HL-60 (cell line): ENCODE measurements at regions not wholly inside any gene's neighbourhood (a gene's known extent, or its start where the extent isn't known, plus 50 kb on each side); places are given as distances from the start of the nearest gene placed in this dataset.

Experiments
- DNase-seq, 2 experiments: peaks; one replicate each; pipeline ENCODE4 v3.0.0-alpha.2; 2010 to 2020; ENCODE audit warnings: low read depth in 1 of 2, low spot score in 1 of 2
- H3K27ac ChIP-seq: fragments of 250-450 bp; sonication (Bioruptor Pico); replicated peaks from 2 replicates; pipeline ENCODE4 v1.5.1; 2020; ENCODE audit warnings: mild to moderate bottlenecking, moderate library complexity
- H3K27me3 ChIP-seq: fragments of 250-450 bp; sonication (Bioruptor Pico); 2 replicates; pipeline ENCODE4 v1.5.1; 2021; ENCODE audit warnings: mild to moderate bottlenecking, moderate library complexity; ENCODE audit not compliant: insufficient read depth, poor library complexity, severe bottlenecking
- H3K4me3 ChIP-seq: replicated peaks from 2 replicates; pipeline ENCODE4 v1.5.1; 2011; ENCODE audit warnings: mild to moderate bottlenecking, control low read depth, low read length; ENCODE audit not compliant: insufficient read depth
- CTCF ChIP-seq: IDR thresholded peaks from one replicate; pipeline ENCODE4 v1.5.1; 2011; ENCODE audit warnings: low read length, control low read depth, inconsistent platforms; ENCODE audit not compliant: insufficient read depth
- GABPA ChIP-seq: IDR thresholded peaks from 2 replicates; pipeline ENCODE4 v1.6.1; 2012; ENCODE audit warnings: low read depth
- POLR2AphosphoS5 ChIP-seq: IDR thresholded peaks from 2 replicates; pipeline ENCODE4 v1.6.1; 2012; ENCODE audit warnings: low read depth
- SPI1 ChIP-seq: IDR thresholded peaks from 2 replicates; pipeline ENCODE4 v1.6.1; 2012; ENCODE audit warnings: low read depth, mild to moderate bottlenecking, borderline replicate concordance
- TF ChIP-seq, protein P1 (sequence below): IDR thresholded peaks from 2 replicates; pipeline ENCODE4 v1.6.1; 2012; ENCODE audit warnings: low read depth; ENCODE audit not compliant: insufficient replicate concordance

GRCh38 chr4:110381784-110382183 is 94.2 kb upstream of the ENPEP start:
- H3K27ac ChIP-seq: no peak overlapping the region
- no peak for DNase-seq
- no peaks in the 10 kb centered on the region for H3K27me3 ChIP-seq
- H3K4me3 ChIP-seq: no peak overlapping the region
- TF ChIP-seq GABPA (no peak), CTCF (no peak), POLR2AphosphoS5 (no peak), SPI1 (no peak)
- TF ChIP-seq, protein P1, sequence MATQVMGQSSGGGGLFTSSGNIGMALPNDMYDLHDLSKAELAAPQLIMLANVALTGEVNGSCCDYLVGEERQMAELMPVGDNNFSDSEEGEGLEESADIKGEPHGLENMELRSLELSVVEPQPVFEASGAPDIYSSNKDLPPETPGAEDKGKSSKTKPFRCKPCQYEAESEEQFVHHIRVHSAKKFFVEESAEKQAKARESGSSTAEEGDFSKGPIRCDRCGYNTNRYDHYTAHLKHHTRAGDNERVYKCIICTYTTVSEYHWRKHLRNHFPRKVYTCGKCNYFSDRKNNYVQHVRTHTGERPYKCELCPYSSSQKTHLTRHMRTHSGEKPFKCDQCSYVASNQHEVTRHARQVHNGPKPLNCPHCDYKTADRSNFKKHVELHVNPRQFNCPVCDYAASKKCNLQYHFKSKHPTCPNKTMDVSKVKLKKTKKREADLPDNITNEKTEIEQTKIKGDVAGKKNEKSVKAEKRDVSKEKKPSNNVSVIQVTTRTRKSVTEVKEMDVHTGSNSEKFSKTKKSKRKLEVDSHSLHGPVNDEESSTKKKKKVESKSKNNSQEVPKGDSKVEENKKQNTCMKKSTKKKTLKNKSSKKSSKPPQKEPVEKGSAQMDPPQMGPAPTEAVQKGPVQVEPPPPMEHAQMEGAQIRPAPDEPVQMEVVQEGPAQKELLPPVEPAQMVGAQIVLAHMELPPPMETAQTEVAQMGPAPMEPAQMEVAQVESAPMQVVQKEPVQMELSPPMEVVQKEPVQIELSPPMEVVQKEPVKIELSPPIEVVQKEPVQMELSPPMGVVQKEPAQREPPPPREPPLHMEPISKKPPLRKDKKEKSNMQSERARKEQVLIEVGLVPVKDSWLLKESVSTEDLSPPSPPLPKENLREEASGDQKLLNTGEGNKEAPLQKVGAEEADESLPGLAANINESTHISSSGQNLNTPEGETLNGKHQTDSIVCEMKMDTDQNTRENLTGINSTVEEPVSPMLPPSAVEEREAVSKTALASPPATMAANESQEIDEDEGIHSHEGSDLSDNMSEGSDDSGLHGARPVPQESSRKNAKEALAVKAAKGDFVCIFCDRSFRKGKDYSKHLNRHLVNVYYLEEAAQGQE: no peak

GRCh38 chr4:110372485-110372884 is 103.5 kb upstream of the ENPEP start:
- Histone ChIP-seq H3K27ac (no peak overlapping the region), H3K27me3 (no peaks in the 10 kb centered on the region), H3K4me3 (no peak overlapping the region)
- peak in 1 of 2 experiments; percentile 16 for DNase-seq
- TF ChIP-seq, protein P1: no peak
- TF ChIP-seq SPI1: no peak
- no peak for TF ChIP-seq CTCF
- no peak for TF ChIP-seq GABPA
- TF ChIP-seq POLR2AphosphoS5: no peak

DNA sequence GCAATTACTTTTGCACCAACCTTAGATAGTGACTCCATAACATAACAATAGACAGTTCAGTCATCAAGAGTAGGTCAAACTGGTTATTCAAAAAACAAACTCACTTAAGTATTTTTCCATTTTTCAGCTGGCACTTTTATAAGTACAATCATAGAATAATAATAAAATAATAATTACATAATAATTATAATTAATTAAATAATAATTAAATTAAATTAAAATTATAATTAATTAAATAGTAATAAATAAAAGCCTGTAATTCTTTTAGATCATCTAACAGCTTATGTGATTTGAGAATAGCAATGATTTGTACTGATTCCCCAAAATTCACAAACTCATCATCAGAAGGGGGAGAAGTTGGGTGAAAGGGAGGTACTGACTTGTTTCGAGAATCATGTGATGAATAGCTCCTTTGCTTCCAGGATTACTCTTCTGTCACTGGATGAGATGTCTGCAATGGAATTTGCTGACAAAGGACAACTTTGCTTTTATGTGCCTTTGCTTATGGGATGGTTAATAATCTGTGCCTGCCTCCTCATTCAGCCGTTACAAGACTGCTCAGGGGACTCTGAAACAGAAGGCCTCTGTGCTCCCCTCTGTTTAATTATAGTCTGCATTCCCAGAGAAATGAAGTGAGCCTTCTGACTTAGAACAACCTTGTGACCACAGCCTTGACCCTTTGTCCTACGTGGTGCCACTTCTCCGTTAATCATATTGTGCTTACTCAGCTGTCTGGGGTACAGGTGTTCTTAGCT is 104.8 kb upstream of the ENPEP start:
- H3K27ac ChIP-seq: no peak overlapping the region
- H3K4me3 ChIP-seq: no peak overlapping the region
- H3K27me3 ChIP-seq: no peaks in the 10 kb centered on the region
- no peak for TF ChIP-seq CTCF
- no peak for TF ChIP-seq GABPA
- TF ChIP-seq SPI1: no peak
- TF ChIP-seq, protein P1: no peak
- no peak for TF ChIP-seq POLR2AphosphoS5
- no peak for DNase-seq
